Activated naive CD4-positive, alpha-beta T cell (primary cell): ENCODE measurements at regions not wholly inside any gene's neighbourhood (a gene's known extent, or its start where the extent isn't known, plus 50 kb on each side); places are given as distances from the start of the nearest gene placed in this dataset.
"Not testable (repeated sequence)": the region's sequence is repeated elsewhere in the genome, so short reads cannot be mapped to it uniquely, and the experiment has no call there.

Experiments
- DNase-seq, 4 experiments: peaks; one replicate each; lab custom pipeline; 2025; lab: John Stamatoyannopoulos, UW

GRCh38 chr5:71822065-71822464, 103.0 kb downstream of the CARTPT start:
- DNase-seq = not testable (repeated sequence)

GRCh38 chr5:71825992-71826391, 106.9 kb downstream of the CARTPT start:
- no peak for DNase-seq

GRCh38 chr5:71828291-71829040, 109.4 kb downstream of the CARTPT start:
- DNase-seq = no peak

- DNase-seq = no peak
Measured at GRCh38 chr5:71829206-71829605, 110.1 kb downstream of the CARTPT start.

GRCh38 chr5:71830681-71831539, 111.8 kb downstream of the CARTPT start:
- no peak for DNase-seq

- DNase-seq = no peak
Measured at GRCh38 chr5:71832812-71833715, 114.0 kb downstream of the CARTPT start.

- no peak for DNase-seq
Measured at GRCh38 chr5:71834601-71835000, 115.5 kb downstream of the CARTPT start.

GRCh38 chr5:71836084-71836483, 117.0 kb downstream of the CARTPT start:
- no peak for DNase-seq

GRCh38 chr5:71836559-71837112, 117.6 kb downstream of the CARTPT start:
- DNase-seq = no peak

GRCh38 chr5:71838286-71838685, 119.2 kb downstream of the CARTPT start:
- DNase-seq = no peak

GRCh38 chr5:71839096-71839884, 120.2 kb downstream of the CARTPT start:
- no peak for DNase-seq

- no peak for DNase-seq
Measured at GRCh38 chr5:71841107-71841506, 122.0 kb downstream of the CARTPT start.

GRCh38 chr5:71843111-71843510, 124.0 kb downstream of the CARTPT start:
- no peak for DNase-seq

GRCh38 chr5:71844862-71845261, 125.8 kb downstream of the CARTPT start:
- DNase-seq = no peak

GRCh38 chr5:71859515-71859914, 140.4 kb downstream of the CARTPT start:
- DNase-seq = no peak

GRCh38 chr5:71860048-71860447, 141.0 kb downstream of the CARTPT start:
- DNase-seq = no peak

GRCh38 chr5:71861682-71862081, 142.6 kb downstream of the CARTPT start:
- no peak for DNase-seq

GRCh38 chr5:71862087-71862486, 143.0 kb downstream of the CARTPT start:
- no peak for DNase-seq

GRCh38 chr5:71862507-71863060, 143.5 kb downstream of the CARTPT start:
- DNase-seq = no peak

- no peak for DNase-seq
Measured at GRCh38 chr5:71864730-71865601, 145.9 kb downstream of the CARTPT start.
